Right atrium auricular region (tissue), 2 donors: ENCODE measurements at regions not wholly inside any gene's neighbourhood (a gene's known extent, or its start where the extent isn't known, plus 50 kb on each side); places are given as distances from the start of the nearest gene placed in this dataset.

Experiments used
- DNase-seq: peaks from one replicate; pipeline ENCODE4 v3.0.0-alpha.2; 2019; ENCODE audit warnings: low spot score
- H3K27ac ChIP-seq, 2 donors: fragments of 200-600 bp; sonication (generic); 1 replicate in 1 of 2; 2 replicates in 1 of 2; pipeline ENCODE4 v1.5.1; 2016 to 2019
- H3K27me3 ChIP-seq, 2 donors: fragments of 200-600 bp; sonication (generic); one replicate each; pipeline versions ENCODE4 v1.5.1 to v1.6.0; 2017 to 2019
- H3K36me3 ChIP-seq: fragments of 200-600 bp; sonication (generic); one replicate; pipeline ENCODE4 v1.5.1; 2016
- H3K4me1 ChIP-seq, 2 donors: fragments of 200-600 bp; sonication (generic); one replicate each; pipeline versions ENCODE4 v1.5.1 to v1.6.0; 2017 to 2019
- H3K4me3 ChIP-seq, 2 donors: fragments of 200-600 bp; sonication (generic); 1 replicate in 1 of 2; 2 replicates in 1 of 2; pipeline ENCODE4 v1.5.1; 2017 to 2019; ENCODE audit warnings: mild to moderate bottlenecking in 1 of 2, moderate library complexity in 1 of 2
- H3K9me3 ChIP-seq, 2 donors: fragments of 200-600 bp; sonication (generic); one replicate each; pipeline ENCODE4 v1.5.1; 2019
- TF ChIP-seq, protein P1 (sequence below), 2 donors: fragments of 200-600 bp; sonication (generic); IDR thresholded peaks; one replicate each; pipeline ENCODE4 v1.5.1; 2019; ENCODE audit warnings: antibody characterized with exemption in 2 of 2

DNA sequence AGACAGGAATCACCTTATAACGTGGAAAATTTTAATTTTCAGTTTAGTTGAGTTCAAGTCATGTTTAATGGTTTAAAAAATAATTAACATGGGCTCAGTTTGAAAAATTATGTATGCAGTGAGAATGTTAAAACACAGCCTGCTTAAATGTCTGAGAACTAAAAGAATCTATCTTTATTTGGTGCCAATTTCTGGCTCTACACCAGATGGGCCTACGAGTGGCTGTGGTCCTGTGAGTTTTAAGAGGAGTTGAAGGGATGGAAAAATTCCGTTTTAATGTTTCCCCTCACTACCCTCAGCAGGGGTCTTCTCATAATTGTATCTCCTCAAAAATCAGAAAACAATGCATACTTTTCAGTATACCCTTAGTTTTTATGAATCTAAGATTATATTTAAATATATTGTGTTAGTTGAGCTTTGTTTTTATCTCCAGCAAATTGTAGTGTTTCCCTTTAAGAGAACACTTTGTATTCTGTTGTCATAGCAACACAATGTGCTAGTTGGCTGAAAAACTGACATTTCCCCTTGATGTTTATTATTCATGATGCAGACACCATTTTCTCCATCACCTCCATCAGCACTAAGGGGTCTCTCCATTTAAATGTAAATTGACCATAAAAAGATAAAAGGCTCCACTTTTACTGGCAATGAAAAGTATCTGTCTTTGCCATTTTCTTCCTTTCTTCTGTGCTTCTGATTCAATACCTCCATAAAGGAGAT, 393.5 kb upstream of the GRIA3 start:
- TF ChIP-seq, protein P1, sequence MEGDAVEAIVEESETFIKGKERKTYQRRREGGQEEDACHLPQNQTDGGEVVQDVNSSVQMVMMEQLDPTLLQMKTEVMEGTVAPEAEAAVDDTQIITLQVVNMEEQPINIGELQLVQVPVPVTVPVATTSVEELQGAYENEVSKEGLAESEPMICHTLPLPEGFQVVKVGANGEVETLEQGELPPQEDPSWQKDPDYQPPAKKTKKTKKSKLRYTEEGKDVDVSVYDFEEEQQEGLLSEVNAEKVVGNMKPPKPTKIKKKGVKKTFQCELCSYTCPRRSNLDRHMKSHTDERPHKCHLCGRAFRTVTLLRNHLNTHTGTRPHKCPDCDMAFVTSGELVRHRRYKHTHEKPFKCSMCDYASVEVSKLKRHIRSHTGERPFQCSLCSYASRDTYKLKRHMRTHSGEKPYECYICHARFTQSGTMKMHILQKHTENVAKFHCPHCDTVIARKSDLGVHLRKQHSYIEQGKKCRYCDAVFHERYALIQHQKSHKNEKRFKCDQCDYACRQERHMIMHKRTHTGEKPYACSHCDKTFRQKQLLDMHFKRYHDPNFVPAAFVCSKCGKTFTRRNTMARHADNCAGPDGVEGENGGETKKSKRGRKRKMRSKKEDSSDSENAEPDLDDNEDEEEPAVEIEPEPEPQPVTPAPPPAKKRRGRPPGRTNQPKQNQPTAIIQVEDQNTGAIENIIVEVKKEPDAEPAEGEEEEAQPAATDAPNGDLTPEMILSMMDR (IDR thresholded peaks at IDR 0.05) = no peak
- H3K4me1 ChIP-seq = no peaks in the 10 kb centered on the region

DNA sequence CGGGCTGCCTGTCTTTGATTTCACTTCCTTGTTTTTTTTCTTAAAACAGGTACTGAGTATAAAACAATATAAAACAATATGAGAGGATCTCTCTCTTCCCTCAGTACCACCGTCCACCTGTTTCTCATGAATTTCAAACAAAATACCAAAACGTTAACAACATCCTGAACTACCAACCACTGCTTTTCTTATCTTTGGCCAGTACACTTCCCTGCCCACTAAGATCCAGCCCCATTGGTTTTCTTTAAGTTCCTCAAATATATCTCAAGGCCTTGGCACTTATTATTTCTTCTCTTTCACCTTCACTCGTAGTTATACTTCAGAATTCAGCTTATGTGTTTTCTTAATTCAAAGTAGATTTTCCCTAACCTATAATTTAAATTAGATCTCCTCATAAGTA, 370.2 kb upstream of the GRIA3 start:
- Histone ChIP-seq H3K9me3 (no peaks in the 10 kb centered on the region), H3K4me1 (no peaks in the 10 kb centered on the region), H3K27ac (no peak overlapping the region), H3K27me3 (no peaks in the 10 kb centered on the region), H3K4me3 (no peak overlapping the region), H3K36me3 (no peaks in the 10 kb centered on the region)
- DNase-seq = no peak
- TF ChIP-seq, protein P1 (IDR thresholded peaks at IDR 0.05) = no peak

More for the DNA sequence above, 393.5 kb upstream of the GRIA3 start:
- H3K27me3 ChIP-seq = no peaks in the 10 kb centered on the region
- no peak overlapping the region for H3K27ac ChIP-seq
- DNase-seq = no peak
- no peak overlapping the region for H3K4me3 ChIP-seq
- peaks cover 0 to under 1% of the 10 kb centered on the region in 2 donors for H3K9me3 ChIP-seq
- H3K36me3 ChIP-seq = no peaks in the 10 kb centered on the region

DNA sequence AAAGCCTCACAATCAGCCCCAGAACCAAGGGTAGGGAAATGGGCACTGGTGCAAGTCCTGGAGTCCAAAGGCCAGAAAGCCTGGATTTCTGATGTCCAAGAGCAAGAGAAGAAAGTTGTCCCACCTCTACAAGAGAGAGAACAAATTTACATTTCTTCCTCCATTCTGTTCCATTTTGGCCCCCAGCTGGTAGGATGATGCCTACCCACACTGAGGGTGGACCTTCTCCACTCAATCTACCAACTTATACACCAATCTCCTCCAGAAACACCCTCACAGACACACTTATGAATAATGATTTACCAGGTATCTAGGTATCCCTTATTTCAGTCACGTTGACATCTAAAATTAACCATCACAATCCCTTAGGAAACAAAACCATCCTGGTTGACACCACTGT, 367.8 kb upstream of the GRIA3 start:
- H3K4me3 ChIP-seq = no peak overlapping the region
- no peaks in the 10 kb centered on the region for H3K36me3 ChIP-seq
- no peak overlapping the region for H3K27ac ChIP-seq
- H3K4me1 ChIP-seq = no peaks in the 10 kb centered on the region
- H3K9me3 ChIP-seq = no peaks in the 10 kb centered on the region
- TF ChIP-seq, protein P1 (IDR thresholded peaks at IDR 0.05) = no peak
- H3K27me3 ChIP-seq = no peaks in the 10 kb centered on the region
- DNase-seq = no peak

DNA sequence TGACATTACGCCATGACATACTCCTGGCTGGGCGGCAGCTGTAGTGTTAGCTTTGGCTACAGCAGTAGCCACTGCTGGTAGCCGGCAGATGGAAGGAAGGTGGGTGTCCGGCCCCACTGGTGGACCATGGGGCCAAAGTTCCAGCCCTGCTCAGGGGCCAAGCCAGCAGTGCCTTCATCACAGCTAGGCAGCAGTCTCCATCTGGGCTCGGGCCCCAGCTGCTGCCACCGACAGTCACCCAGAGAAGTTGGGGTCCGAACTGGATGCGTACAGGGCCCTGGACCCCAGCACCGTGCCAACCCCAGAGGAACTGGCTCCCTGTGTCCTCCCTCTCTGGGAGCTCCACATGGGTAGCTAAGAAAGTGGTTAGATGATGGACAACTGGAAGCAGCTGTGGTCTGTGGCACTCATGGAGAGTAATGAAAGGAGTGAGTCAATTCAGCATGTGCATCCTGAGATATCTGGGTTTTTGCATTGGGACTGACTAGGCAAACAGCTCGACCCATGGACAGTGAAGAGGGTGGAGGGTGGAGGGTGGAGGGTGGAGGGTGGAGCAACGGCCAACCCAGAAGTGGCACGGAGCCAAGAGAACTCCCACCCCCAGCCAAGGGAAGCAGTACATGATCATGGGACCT, 366.6 kb upstream of the GRIA3 start:
- TF ChIP-seq, protein P1 (IDR thresholded peaks at IDR 0.05) = no peak
- H3K4me3 ChIP-seq = no peak overlapping the region
- no peaks in the 10 kb centered on the region for H3K9me3 ChIP-seq
- no peaks in the 10 kb centered on the region for H3K36me3 ChIP-seq
- DNase-seq = no peak
- H3K4me1 ChIP-seq = no peaks in the 10 kb centered on the region
- H3K27ac ChIP-seq = no peak overlapping the region
- no peaks in the 10 kb centered on the region for H3K27me3 ChIP-seq

DNA sequence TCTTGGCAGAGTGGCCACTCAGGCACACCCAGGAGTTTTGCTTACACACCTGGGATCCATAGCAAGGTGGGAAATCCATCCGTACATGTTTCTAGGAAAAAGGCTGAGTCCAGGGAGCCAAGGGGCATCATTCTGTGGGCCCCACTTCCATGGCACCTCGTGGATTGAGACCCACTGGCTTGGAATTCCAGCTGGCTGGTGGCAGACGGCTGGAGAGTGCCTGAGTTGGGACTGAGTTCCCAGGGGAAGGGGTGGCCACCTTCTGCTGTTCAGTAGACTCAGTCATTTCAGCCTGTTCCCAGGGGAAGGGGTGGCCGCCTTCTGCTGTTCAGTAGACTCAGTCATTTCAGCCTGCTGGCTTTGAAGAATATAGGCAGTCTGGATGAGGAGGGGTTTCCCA, 366.0 kb upstream of the GRIA3 start:
- Histone ChIP-seq H3K36me3 (no peaks in the 10 kb centered on the region), H3K9me3 (peaks cover 0 to 5% of the 10 kb centered on the region in 2 donors), H3K27me3 (no peaks in the 10 kb centered on the region), H3K4me3 (no peak overlapping the region), H3K4me1 (no peaks in the 10 kb centered on the region), H3K27ac (no peak overlapping the region)
- DNase-seq = no peak
- TF ChIP-seq, protein P1 (IDR thresholded peaks at IDR 0.05) = no peak
